ENCODE measurements at regions not wholly inside any gene's neighbourhood (a gene's known extent, or its start where the extent isn't known, plus 50 kb on each side); places are given as distances from the start of the nearest gene placed in this dataset.
A peak's percentile ranks its signal among the peaks of the same experiment; 100 is the strongest.

- ATAC-seq (ENCODE audit: insufficient number of reproducible peaks, low FRiP score, low read depth) (no peak), DNase-seq (ENCODE audit: low spot score) (no peak)
- no peaks in the 10 kb centered on the region for H3K27me3 ChIP-seq (replicated peaks; ENCODE audit: insufficient read depth)
- H3K36me3 ChIP-seq: no peaks in the 10 kb centered on the region
- no peak overlapping the region for H3K4me3 ChIP-seq
- H3K9me3 ChIP-seq: no peaks in the 10 kb centered on the region
- no peak overlapping the region for H3K27ac ChIP-seq
- no peaks in the 10 kb centered on the region for H3K4me1 ChIP-seq (ENCODE audit: control insufficient read depth in 1 of 2, low read depth in 2 of 2)
- no peak for TF ChIP-seq CTCF (IDR thresholded peaks at IDR 0.05)
Observed at GRCh38 chr5:88092958-88093605, 175.6 kb downstream of the TMEM161B start.

GRCh38 chr5:88092358-88092757 is 176.3 kb downstream of the TMEM161B start:
- Histone ChIP-seq H3K27ac (no peak overlapping the region), H3K27me3 (replicated peaks; ENCODE audit: insufficient read depth) (no peaks in the 10 kb centered on the region), H3K4me3 (no peak overlapping the region), H3K9me3 (no peaks in the 10 kb centered on the region), H3K36me3 (no peaks in the 10 kb centered on the region), H3K4me1 (ENCODE audit: control insufficient read depth in 1 of 2, low read depth in 2 of 2) (no peaks in the 10 kb centered on the region)
- no peak for ATAC-seq (ENCODE audit: insufficient number of reproducible peaks, low FRiP score, low read depth)
- no peak for DNase-seq (ENCODE audit: low spot score)
- no peak for TF ChIP-seq CTCF (IDR thresholded peaks at IDR 0.05)

- no peak for DNase-seq (ENCODE audit: low spot score)
- H3K4me3 ChIP-seq: no peak overlapping the region
Observed at GRCh38 chr5:88090506-88090905, 178.1 kb downstream of the TMEM161B start.

GRCh38 chr5:88089719-88090390 is 178.8 kb downstream of the TMEM161B start:
- Histone ChIP-seq H3K27ac (no peak overlapping the region), H3K4me1 (ENCODE audit: control insufficient read depth in 1 of 2, low read depth in 2 of 2) (no peaks in the 10 kb centered on the region), H3K4me3 (no peak overlapping the region), H3K36me3 (no peaks in the 10 kb centered on the region), H3K9me3 (no peaks in the 10 kb centered on the region), H3K27me3 (replicated peaks; ENCODE audit: insufficient read depth) (no peaks in the 10 kb centered on the region)
- ATAC-seq (ENCODE audit: insufficient number of reproducible peaks, low FRiP score, low read depth) (no peak), DNase-seq (ENCODE audit: low spot score) (no peak)
- no peak for TF ChIP-seq CTCF (IDR thresholded peaks at IDR 0.05)

More at GRCh38 chr5:88090506-88090905, 178.1 kb downstream of the TMEM161B start:
- Histone ChIP-seq H3K27me3 (replicated peaks; ENCODE audit: insufficient read depth) (no peaks in the 10 kb centered on the region), H3K36me3 (no peaks in the 10 kb centered on the region), H3K4me1 (ENCODE audit: control insufficient read depth in 1 of 2, low read depth in 2 of 2) (no peaks in the 10 kb centered on the region), H3K9me3 (no peaks in the 10 kb centered on the region), H3K27ac (no peak overlapping the region)
- no peak for ATAC-seq (ENCODE audit: insufficient number of reproducible peaks, low FRiP score, low read depth)
- no peak for TF ChIP-seq CTCF (IDR thresholded peaks at IDR 0.05)

- ATAC-seq (ENCODE audit: insufficient number of reproducible peaks, low FRiP score, low read depth) (peak; percentile 55), DNase-seq (ENCODE audit: low spot score) (no peak)
- no peaks in the 10 kb centered on the region for H3K9me3 ChIP-seq
- no peak overlapping the region for H3K27ac ChIP-seq
- H3K4me3 ChIP-seq: no peak overlapping the region
- TF ChIP-seq CTCF (IDR thresholded peaks at IDR 0.05): no peak
- H3K27me3 ChIP-seq (replicated peaks; ENCODE audit: insufficient read depth): no peaks in the 10 kb centered on the region
- H3K4me1 ChIP-seq (ENCODE audit: control insufficient read depth in 1 of 2, low read depth in 2 of 2): no peaks in the 10 kb centered on the region
- H3K36me3 ChIP-seq: no peaks in the 10 kb centered on the region
Observed at GRCh38 chr5:88085462-88085861, 183.2 kb downstream of the TMEM161B start.

Measured in thoracic aorta (tissue), 2 donors.